LNCAP (cell line): ENCODE measurements at regions not wholly inside any gene's neighbourhood (a gene's known extent, or its start where the extent isn't known, plus 50 kb on each side); places are given as distances from the start of the nearest gene placed in this dataset.

Source experiments
- TF ChIP-seq, protein P1 (sequence below): fragments of 450-650 bp; IDR thresholded peaks from 2 replicates; pipeline ENCODE4 v1.5.1; 2017; ENCODE audit warnings: mild to moderate bottlenecking

DNA sequence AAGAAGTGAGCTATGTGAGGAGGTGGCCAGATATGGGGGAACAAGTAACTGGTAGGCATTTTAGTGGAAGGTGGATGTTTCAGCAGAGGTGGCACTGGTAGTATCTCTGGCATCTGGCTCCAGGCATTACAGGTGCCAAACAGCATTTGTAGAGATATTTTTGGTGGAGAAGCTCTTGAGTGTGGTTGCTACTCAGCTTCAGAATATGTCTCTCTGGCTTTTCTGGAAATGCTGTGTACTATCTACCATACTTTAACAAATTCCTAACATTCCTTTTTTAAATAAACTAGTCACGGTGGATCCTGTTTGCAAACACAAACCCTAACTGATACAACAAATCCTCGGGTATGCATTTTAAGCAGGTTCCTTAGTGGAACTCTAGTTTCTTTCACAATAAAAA lies 128.0 kb downstream of the BARX2 start:
- TF ChIP-seq, protein P1, sequence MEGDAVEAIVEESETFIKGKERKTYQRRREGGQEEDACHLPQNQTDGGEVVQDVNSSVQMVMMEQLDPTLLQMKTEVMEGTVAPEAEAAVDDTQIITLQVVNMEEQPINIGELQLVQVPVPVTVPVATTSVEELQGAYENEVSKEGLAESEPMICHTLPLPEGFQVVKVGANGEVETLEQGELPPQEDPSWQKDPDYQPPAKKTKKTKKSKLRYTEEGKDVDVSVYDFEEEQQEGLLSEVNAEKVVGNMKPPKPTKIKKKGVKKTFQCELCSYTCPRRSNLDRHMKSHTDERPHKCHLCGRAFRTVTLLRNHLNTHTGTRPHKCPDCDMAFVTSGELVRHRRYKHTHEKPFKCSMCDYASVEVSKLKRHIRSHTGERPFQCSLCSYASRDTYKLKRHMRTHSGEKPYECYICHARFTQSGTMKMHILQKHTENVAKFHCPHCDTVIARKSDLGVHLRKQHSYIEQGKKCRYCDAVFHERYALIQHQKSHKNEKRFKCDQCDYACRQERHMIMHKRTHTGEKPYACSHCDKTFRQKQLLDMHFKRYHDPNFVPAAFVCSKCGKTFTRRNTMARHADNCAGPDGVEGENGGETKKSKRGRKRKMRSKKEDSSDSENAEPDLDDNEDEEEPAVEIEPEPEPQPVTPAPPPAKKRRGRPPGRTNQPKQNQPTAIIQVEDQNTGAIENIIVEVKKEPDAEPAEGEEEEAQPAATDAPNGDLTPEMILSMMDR, result no peak

DNA sequence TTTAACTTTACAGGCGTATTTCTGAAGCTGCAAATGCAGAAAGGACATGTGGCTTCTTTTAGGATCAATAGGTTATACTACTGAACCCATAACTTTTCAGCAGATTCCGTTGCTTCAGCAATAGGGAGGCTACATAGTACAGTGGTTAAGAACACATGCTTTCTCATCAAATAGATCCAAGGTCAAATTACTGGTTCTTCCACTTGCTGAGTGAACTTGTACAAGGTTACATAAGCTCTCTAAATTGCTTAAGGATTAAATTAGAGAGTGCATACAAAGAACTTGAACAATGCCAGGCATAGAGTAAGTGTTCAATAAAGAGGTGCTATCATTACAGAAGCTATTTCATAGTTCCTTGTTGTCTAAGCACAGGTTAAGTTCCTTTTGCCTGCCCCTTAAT lies 129.6 kb downstream of the BARX2 start:
- TF ChIP-seq, protein P1, result no peak

GRCh38 chr11:129508163-129508562 lies 132.5 kb downstream of the BARX2 start:
- TF ChIP-seq, protein P1, result no peak

GRCh38 chr11:129528296-129528695 lies 152.6 kb downstream of the BARX2 start:
- TF ChIP-seq, protein P1, result no peak

GRCh38 chr11:129530154-129530895 lies 154.7 kb downstream of the BARX2 start:
- TF ChIP-seq, protein P1, result no peak

DNA sequence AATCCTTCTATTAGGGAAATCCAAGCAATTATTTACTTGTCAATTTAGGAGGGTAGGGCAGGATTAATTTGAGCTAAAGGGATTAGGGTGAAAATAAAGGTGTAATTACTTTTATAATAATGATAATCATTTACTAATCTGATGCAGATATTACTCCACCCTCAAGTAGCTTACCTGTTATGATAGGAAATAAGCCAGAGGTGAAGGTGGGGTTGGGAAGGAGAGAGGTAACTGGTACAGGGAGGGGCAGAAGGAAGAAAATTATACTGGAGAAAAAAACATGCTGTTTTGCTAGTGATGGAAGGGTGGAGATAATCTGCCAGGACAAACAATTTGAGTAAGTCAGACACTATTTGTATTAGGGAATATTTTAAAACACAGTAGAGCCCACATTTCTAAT lies 157.7 kb downstream of the BARX2 start:
- TF ChIP-seq, protein P1, result no peak

DNA sequence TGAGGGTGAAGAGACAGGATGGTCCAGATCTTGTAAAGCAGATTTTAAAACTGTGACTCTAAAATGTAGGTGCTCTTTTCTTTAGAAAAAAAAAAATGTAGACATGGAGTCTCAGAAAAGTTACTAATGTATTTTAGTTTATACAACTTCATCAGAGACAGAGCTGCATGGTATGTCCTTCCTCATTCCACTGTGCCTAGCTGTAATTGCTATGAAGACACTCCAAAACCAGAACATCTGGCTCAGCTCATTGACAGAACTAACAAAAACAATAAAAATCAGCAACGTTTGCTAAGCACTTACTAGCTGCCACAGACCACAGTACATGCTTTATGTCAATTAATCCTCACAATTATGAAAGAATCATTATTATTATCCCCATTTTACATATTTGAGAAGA lies 160.7 kb downstream of the BARX2 start:
- TF ChIP-seq, protein P1, result no peak

DNA sequence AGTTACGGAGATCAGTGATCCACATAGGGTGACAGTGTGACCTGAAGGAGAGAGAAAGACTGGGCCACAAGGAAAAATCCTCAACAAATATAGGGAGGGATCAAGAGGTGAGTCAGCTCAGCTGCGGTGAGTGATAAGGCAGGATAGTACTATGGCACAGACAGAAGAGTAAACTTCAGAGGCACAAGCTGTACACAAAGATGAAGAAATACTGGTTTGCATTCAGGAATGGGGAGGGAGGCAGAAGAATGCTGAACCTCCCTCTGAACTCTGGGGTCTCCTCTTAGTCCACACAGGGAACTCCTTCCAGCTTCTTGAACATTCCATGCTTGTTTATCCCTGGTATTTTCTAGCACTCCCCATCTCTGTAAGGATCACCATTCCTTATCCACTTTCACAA lies 162.7 kb downstream of the BARX2 start:
- TF ChIP-seq, protein P1, result no peak
